ENCODE measurements at regions not wholly inside any gene's neighbourhood (a gene's known extent, or its start where the extent isn't known, plus 50 kb on each side); places are given as distances from the start of the nearest gene placed in this dataset.

DNA sequence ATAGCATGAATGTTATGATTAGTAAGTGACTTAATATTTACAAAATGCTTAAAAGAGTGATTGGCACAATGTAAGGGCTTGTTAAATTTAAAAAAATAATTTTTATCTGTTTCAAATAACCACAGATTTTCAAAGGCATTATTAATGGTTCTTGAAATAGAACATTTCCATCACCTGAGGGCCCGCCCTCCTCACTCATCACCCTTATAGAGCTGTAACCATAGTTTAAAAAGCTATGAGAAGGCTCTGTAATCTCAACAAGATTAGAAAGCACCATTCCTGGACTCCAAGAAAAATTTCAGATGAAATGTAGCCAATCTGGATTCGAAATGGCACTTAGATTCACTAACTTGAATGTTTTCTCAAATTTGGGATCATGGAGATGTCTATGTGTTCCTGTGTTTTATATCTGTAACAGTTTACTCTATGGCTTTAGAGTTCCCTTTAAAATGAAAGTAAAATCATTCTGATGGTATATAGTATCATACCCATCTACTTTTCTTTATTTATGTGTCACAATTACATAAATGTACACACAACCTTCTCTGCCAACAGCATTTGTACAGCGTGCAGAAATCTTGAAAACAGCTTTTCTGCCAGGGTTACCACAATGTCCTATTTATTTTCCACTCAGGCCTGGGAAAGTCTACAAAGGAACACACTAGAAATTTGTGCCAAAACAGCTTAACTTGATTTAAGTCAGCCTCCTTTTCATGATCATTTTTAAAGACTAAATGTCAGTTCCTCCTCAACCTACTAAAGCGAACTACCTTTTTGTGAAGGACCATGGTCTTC, 207.7 kb downstream of the TBX18 start:
- Histone ChIP-seq H3K23ac (ENCODE audit: low read length in 2 of 2) (no peak overlapping the region), H3K4me2 (ENCODE audit: low read length, poor library complexity, severe bottlenecking) (no peak overlapping the region), H3K4ac (ENCODE audit: low read depth in 1 of 2, low read length in 2 of 2) (no peak overlapping the region), H2BK15ac (ENCODE audit: low read depth, poor library complexity, severe bottlenecking) (no peak overlapping the region), H3K36me3 (ENCODE audit: control insufficient read depth in 1 of 2, insufficient read depth in 2 of 2, low read depth in 1 of 2, low read length in 2 of 2) (no peaks in the 10 kb centered on the region), H3K79me1 (replicated peaks; ENCODE audit: low read length, poor library complexity, severe bottlenecking) (no peaks in the 10 kb centered on the region), H3K9me3 (ENCODE audit: control insufficient read depth, low read length) (no peaks in the 10 kb centered on the region), H3K27me3 (ENCODE audit: control insufficient read depth in 1 of 2, insufficient read depth in 1 of 2, low read length in 2 of 2) (no peaks in the 10 kb centered on the region), H4K91ac (ENCODE audit: low read length) (no peak overlapping the region), H3K4me3 (ENCODE audit: insufficient read depth in 1 of 2, low read depth in 1 of 2, low read length in 2 of 2) (no peak overlapping the region), H2AFZ (ENCODE audit: low read depth, low read length) (no peak overlapping the region), H3K4me1 (ENCODE audit: control insufficient read depth, insufficient read depth, low read depth, low read length) (peaks cover 2% of the 10 kb centered on the region), H3K27ac (ENCODE audit: low read length, poor library complexity, severe bottlenecking) (no peak overlapping the region), H2AK5ac (ENCODE audit: low read length, severe bottlenecking) (no peak overlapping the region), H2BK5ac (ENCODE audit: low read depth, low read length, poor library complexity, severe bottlenecking) (no peak overlapping the region), H4K8ac (ENCODE audit: low read length) (no peak overlapping the region), H2BK12ac (ENCODE audit: low read length in 2 of 2) (no peak overlapping the region), H3K18ac (ENCODE audit: low read depth in 1 of 2, low read length in 2 of 2) (no peak overlapping the region), H3K14ac (ENCODE audit: low read length in 2 of 2) (no peak overlapping the region), H2BK120ac (ENCODE audit: low read depth, low read length) (no peak overlapping the region), H3K9ac (ENCODE audit: low read length) (no peak overlapping the region)
- WGBS = 63% methylated on average over 3 of the region's 4 CpGs
- no peak for DNase-seq

DNA sequence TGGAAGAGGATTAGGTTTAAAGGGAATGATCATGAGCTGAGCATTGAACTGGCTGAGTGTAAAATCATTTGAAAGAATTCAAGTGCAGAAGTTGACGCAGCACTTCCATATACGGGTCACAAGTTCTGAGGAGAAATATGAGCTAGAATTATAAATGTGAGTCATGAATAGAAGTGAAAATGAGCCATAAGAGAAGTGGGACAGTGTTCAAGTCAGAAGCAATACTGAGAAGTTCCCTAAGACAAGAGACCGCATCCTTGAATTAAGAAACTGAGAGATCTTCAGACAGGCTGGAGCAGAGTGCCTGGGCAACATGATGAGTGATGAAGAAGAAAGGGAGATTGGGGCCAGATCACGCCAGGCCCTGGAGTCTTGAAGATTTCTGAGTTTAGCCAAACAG, 209.7 kb downstream of the TBX18 start:
- Histone ChIP-seq H3K9me3 (ENCODE audit: control insufficient read depth, low read length) (no peaks in the 10 kb centered on the region), H3K23ac (ENCODE audit: low read length in 2 of 2) (no peak overlapping the region), H3K27me3 (ENCODE audit: control insufficient read depth in 1 of 2, insufficient read depth in 1 of 2, low read length in 2 of 2) (no peaks in the 10 kb centered on the region), H3K36me3 (ENCODE audit: control insufficient read depth in 1 of 2, insufficient read depth in 2 of 2, low read depth in 1 of 2, low read length in 2 of 2) (no peaks in the 10 kb centered on the region), H4K8ac (ENCODE audit: low read length) (no peak overlapping the region), H3K4me2 (ENCODE audit: low read length, poor library complexity, severe bottlenecking) (no peak overlapping the region), H2BK120ac (ENCODE audit: low read depth, low read length) (no peak overlapping the region), H3K18ac (ENCODE audit: low read depth in 1 of 2, low read length in 2 of 2) (no peak overlapping the region), H3K4me1 (ENCODE audit: control insufficient read depth, insufficient read depth, low read depth, low read length) (no peaks in the 10 kb centered on the region), H3K4me3 (ENCODE audit: insufficient read depth in 1 of 2, low read depth in 1 of 2, low read length in 2 of 2) (no peak overlapping the region), H3K27ac (ENCODE audit: low read length, poor library complexity, severe bottlenecking) (no peak overlapping the region), H3K14ac (ENCODE audit: low read length in 2 of 2) (no peak overlapping the region), H2AFZ (ENCODE audit: low read depth, low read length) (no peak overlapping the region), H4K91ac (ENCODE audit: low read length) (no peak overlapping the region), H2BK15ac (ENCODE audit: low read depth, poor library complexity, severe bottlenecking) (no peak overlapping the region), H3K9ac (ENCODE audit: low read length) (no peak overlapping the region), H3K4ac (ENCODE audit: low read depth in 1 of 2, low read length in 2 of 2) (no peak overlapping the region), H2AK5ac (ENCODE audit: low read length, severe bottlenecking) (no peak overlapping the region), H3K79me1 (replicated peaks; ENCODE audit: low read length, poor library complexity, severe bottlenecking) (no peaks in the 10 kb centered on the region), H2BK5ac (ENCODE audit: low read depth, low read length, poor library complexity, severe bottlenecking) (no peak overlapping the region), H2BK12ac (ENCODE audit: low read length in 2 of 2) (no peak overlapping the region)
- 95% methylated on average over 4 of the region's 4 CpGs for WGBS
- no peak for DNase-seq

DNA sequence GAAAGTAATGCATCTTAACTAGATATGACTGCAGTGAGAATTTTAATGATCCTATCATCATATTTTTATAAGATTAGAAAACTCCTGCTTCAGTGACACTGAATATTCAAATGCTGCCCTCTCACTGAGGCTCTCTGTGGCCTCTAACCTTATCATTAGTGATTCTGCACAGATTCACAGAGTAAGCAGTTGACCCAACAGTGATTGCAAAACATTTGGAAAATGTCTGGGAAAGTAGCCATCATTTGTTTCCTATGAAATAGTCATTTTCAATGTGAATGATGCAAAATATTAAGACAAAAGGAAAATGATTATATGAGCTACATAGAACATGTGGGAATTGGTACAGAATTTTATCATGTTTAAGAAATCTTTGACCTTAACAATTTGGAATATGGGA, 210.3 kb downstream of the TBX18 start:
- no peak for DNase-seq
- Histone ChIP-seq H3K27ac (ENCODE audit: low read length, poor library complexity, severe bottlenecking) (no peak overlapping the region), H3K27me3 (ENCODE audit: control insufficient read depth in 1 of 2, insufficient read depth in 1 of 2, low read length in 2 of 2) (no peaks in the 10 kb centered on the region)

DNA sequence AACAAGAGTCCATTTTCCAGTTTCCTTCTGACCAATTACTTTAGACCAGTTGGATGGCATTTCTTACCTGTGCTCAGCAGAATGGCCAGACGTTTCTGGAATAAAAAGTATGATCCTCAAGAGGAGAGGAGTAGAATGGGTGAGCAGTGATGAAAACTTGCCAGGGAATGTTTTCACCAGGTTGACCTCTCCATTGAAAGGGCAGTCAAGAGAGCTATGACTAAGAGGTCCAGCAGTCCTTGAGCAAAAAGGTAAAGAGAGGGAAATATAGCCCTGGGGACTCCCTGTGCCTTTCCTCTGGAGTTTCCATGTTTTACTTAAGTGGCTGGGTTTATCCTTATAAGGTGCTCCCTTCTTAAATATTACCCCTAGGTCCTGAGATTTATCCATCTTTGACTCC, 210.9 kb downstream of the TBX18 start:
- H3K9ac ChIP-seq (ENCODE audit: low read length) = no peak overlapping the region

More for the DNA sequence above, 210.3 kb downstream of the TBX18 start:
- H3K18ac ChIP-seq (ENCODE audit: low read depth in 1 of 2, low read length in 2 of 2) = no peak overlapping the region
- no peak overlapping the region for H4K91ac ChIP-seq (ENCODE audit: low read length)
- no peak overlapping the region for H2BK15ac ChIP-seq (ENCODE audit: low read depth, poor library complexity, severe bottlenecking)
- H3K36me3 ChIP-seq (ENCODE audit: control insufficient read depth in 1 of 2, insufficient read depth in 2 of 2, low read depth in 1 of 2, low read length in 2 of 2) = no peaks in the 10 kb centered on the region
- H2AK5ac ChIP-seq (ENCODE audit: low read length, severe bottlenecking) = no peak overlapping the region
- no peaks in the 10 kb centered on the region for H3K4me1 ChIP-seq (ENCODE audit: control insufficient read depth, insufficient read depth, low read depth, low read length)
- H3K79me1 ChIP-seq (replicated peaks; ENCODE audit: low read length, poor library complexity, severe bottlenecking) = no peaks in the 10 kb centered on the region
- H3K4me2 ChIP-seq (ENCODE audit: low read length, poor library complexity, severe bottlenecking) = no peak overlapping the region
- H3K9ac ChIP-seq (ENCODE audit: low read length) = no peak overlapping the region
- H3K14ac ChIP-seq (ENCODE audit: low read length in 2 of 2) = no peak overlapping the region
- H4K8ac ChIP-seq (ENCODE audit: low read length) = no peak overlapping the region
- no peak overlapping the region for H3K23ac ChIP-seq (ENCODE audit: low read length in 2 of 2)
- H2BK120ac ChIP-seq (ENCODE audit: low read depth, low read length) = no peak overlapping the region
- H2BK5ac ChIP-seq (ENCODE audit: low read depth, low read length, poor library complexity, severe bottlenecking) = no peak overlapping the region
- no peaks in the 10 kb centered on the region for H3K9me3 ChIP-seq (ENCODE audit: control insufficient read depth, low read length)
- H3K4ac ChIP-seq (ENCODE audit: low read depth in 1 of 2, low read length in 2 of 2) = no peak overlapping the region
- no peak overlapping the region for H3K4me3 ChIP-seq (ENCODE audit: insufficient read depth in 1 of 2, low read depth in 1 of 2, low read length in 2 of 2)
- no peak overlapping the region for H2AFZ ChIP-seq (ENCODE audit: low read depth, low read length)
- H2BK12ac ChIP-seq (ENCODE audit: low read length in 2 of 2) = no peak overlapping the region

More for the DNA sequence above, 210.9 kb downstream of the TBX18 start:
- Histone ChIP-seq H3K4me2 (ENCODE audit: low read length, poor library complexity, severe bottlenecking) (no peak overlapping the region), H2AK5ac (ENCODE audit: low read length, severe bottlenecking) (no peak overlapping the region), H3K27ac (ENCODE audit: low read length, poor library complexity, severe bottlenecking) (no peak overlapping the region), H3K14ac (ENCODE audit: low read length in 2 of 2) (no peak overlapping the region), H3K4me3 (ENCODE audit: insufficient read depth in 1 of 2, low read depth in 1 of 2, low read length in 2 of 2) (no peak overlapping the region), H3K27me3 (ENCODE audit: control insufficient read depth in 1 of 2, insufficient read depth in 1 of 2, low read length in 2 of 2) (no peaks in the 10 kb centered on the region), H2BK5ac (ENCODE audit: low read depth, low read length, poor library complexity, severe bottlenecking) (no peak overlapping the region), H3K18ac (ENCODE audit: low read depth in 1 of 2, low read length in 2 of 2) (no peak overlapping the region), H3K79me1 (replicated peaks; ENCODE audit: low read length, poor library complexity, severe bottlenecking) (no peaks in the 10 kb centered on the region), H2BK12ac (ENCODE audit: low read length in 2 of 2) (no peak overlapping the region), H4K91ac (ENCODE audit: low read length) (no peak overlapping the region), H2BK120ac (ENCODE audit: low read depth, low read length) (no peak overlapping the region), H2BK15ac (ENCODE audit: low read depth, poor library complexity, severe bottlenecking) (no peak overlapping the region), H3K23ac (ENCODE audit: low read length in 2 of 2) (no peak overlapping the region), H2AFZ (ENCODE audit: low read depth, low read length) (no peak overlapping the region), H3K36me3 (ENCODE audit: control insufficient read depth in 1 of 2, insufficient read depth in 2 of 2, low read depth in 1 of 2, low read length in 2 of 2) (no peaks in the 10 kb centered on the region), H4K8ac (ENCODE audit: low read length) (no peak overlapping the region), H3K4me1 (ENCODE audit: control insufficient read depth, insufficient read depth, low read depth, low read length) (no peaks in the 10 kb centered on the region), H3K4ac (ENCODE audit: low read depth in 1 of 2, low read length in 2 of 2) (no peak overlapping the region), H3K9me3 (ENCODE audit: control insufficient read depth, low read length) (no peaks in the 10 kb centered on the region)
- DNase-seq = peak; percentile 15
- 57% methylated on average over 1 of the region's 1 CpG for WGBS
